Duodenal mucosa (tissue), 2 donors: ENCODE measurements at regions not wholly inside any gene's neighbourhood (a gene's known extent, or its start where the extent isn't known, plus 50 kb on each side); places are given as distances from the start of the nearest gene placed in this dataset.
"Not testable (repeated sequence)": the region's sequence is repeated elsewhere in the genome, so short reads cannot be mapped to it uniquely, and the experiment has no call there.

ENCODE experiments used
- H3K27ac ChIP-seq: one replicate; pipeline ENCODE4 v1.7.0; 2013; ENCODE audit warnings: low read depth, low read length
- H3K27me3 ChIP-seq, 2 donors: one replicate each; pipeline ENCODE4 v1.7.0; 2013; ENCODE audit warnings: low read length in 2 of 2, control low read depth in 1 of 2; ENCODE audit not compliant: insufficient read depth in 2 of 2, control insufficient read depth in 1 of 2
- H3K36me3 ChIP-seq, 2 donors: one replicate each; pipeline ENCODE4 v1.7.0; 2013; ENCODE audit warnings: low read length in 2 of 2, control low read depth in 1 of 2; ENCODE audit not compliant: insufficient read depth in 2 of 2, control insufficient read depth in 1 of 2
- H3K4me1 ChIP-seq, 2 donors: one replicate each; pipeline ENCODE4 v1.7.0; 2013; ENCODE audit warnings: low read length in 2 of 2, control low read depth in 1 of 2; ENCODE audit not compliant: insufficient read depth in 2 of 2, control insufficient read depth in 1 of 2
- H3K4me3 ChIP-seq, 2 donors: one replicate each; pipeline ENCODE4 v1.7.0; 2013; ENCODE audit warnings: low read length in 2 of 2, low read depth in 1 of 2
- H3K9ac ChIP-seq, 2 donors: one replicate each; pipeline ENCODE4 v1.7.0; 2013; ENCODE audit warnings: low read length in 2 of 2, low read depth in 1 of 2
- H3K9me3 ChIP-seq, 2 donors: one replicate each; pipeline ENCODE4 v1.7.0; 2013; ENCODE audit warnings: low read length in 2 of 2, control low read depth in 1 of 2; ENCODE audit not compliant: control insufficient read depth in 1 of 2

DNA sequence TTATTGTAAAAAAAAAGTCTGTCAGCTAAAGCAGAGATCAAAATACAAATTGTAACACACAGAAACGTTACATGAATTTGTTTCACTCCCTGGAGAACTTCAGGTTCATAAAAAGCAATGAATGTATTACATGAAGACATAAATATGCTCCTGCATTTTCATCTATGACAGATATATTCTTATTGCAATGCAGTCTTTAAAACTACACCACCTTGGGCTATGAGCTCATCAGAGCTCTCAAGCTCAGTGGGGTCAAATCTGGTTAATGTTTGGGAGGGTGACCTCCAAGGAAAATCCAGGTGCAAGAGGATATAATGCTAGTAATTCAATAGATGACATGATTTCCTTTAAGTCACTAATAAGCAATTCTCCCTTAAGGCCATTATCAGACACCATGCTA is 606.8 kb downstream of the EPHA3 start:
- H3K9me3 ChIP-seq, result no peaks in the 10 kb centered on the region
- H3K9ac ChIP-seq, result no peak overlapping the region
- no peak overlapping the region for H3K27ac ChIP-seq
- no peaks in the 10 kb centered on the region for H3K36me3 ChIP-seq
- no peak overlapping the region for H3K4me3 ChIP-seq
- H3K27me3 ChIP-seq, result no peaks in the 10 kb centered on the region
- H3K4me1 ChIP-seq, result peaks cover 0 to 6% of the 10 kb centered on the region in 2 donors

DNA sequence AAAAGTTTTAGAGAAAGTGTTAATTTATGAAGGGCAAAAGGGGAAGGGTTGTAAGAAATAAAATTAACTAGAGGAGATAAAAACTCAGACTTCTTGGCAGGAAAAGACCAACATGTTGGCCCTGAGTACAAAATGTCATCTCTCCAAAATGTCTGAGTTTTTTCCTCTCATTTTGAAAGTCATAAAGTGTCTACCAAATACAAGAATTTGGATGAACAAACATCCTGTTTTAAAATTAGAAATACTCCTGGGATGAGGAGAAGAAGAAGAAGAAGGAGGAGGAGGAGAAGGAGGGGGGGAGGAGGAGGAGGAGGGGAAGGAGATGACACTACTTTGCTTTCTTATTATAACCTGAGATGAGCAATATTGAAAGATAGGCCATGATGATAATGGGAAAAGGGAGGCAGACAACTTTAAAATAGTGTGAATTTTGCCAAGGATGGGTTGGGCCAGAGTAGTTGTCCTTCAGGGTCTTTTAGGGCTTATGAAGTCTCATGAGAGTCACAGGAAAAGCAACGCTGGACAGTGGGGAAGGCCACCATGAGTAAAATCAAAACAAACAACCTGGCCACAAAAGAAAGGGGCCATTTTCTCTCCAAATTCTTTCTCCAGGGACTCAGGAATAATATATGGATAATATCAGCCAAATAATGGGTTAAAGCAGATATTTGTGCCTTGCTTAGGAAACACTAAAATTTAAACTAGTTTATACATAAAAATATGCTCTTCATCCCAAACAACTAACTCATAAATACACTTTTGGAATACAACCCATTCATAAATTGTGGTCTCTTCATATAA is 632.9 kb downstream of the EPHA3 start:
- Histone ChIP-seq H3K27ac (no peak overlapping the region), H3K9ac (no peak overlapping the region), H3K4me1 (no peaks in the 10 kb centered on the region), H3K9me3 (no peaks in the 10 kb centered on the region), H3K4me3 (no peak overlapping the region), H3K36me3 (no peaks in the 10 kb centered on the region), H3K27me3 (no peaks in the 10 kb centered on the region)

DNA sequence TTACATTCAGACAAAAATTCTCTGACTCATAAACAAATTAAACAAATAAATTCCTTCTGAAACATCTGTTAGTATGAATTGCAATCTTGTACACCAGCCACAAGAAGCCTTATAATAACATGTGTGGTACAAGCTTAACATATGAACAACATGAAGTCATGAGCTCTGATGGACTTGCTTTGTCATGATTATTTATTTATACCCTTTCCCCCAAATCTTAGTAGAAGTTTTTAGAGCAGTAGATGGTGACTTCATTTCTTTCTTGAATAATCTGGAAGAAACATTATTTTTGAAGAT is 633.4 kb downstream of the EPHA3 start:
- H3K36me3 ChIP-seq, result no peaks in the 10 kb centered on the region
- H3K27ac ChIP-seq, result no peak overlapping the region
- H3K27me3 ChIP-seq, result no peaks in the 10 kb centered on the region
- no peak overlapping the region for H3K4me3 ChIP-seq
- no peaks in the 10 kb centered on the region for H3K4me1 ChIP-seq
- H3K9me3 ChIP-seq, result no peaks in the 10 kb centered on the region
- H3K9ac ChIP-seq, result no peak overlapping the region

DNA sequence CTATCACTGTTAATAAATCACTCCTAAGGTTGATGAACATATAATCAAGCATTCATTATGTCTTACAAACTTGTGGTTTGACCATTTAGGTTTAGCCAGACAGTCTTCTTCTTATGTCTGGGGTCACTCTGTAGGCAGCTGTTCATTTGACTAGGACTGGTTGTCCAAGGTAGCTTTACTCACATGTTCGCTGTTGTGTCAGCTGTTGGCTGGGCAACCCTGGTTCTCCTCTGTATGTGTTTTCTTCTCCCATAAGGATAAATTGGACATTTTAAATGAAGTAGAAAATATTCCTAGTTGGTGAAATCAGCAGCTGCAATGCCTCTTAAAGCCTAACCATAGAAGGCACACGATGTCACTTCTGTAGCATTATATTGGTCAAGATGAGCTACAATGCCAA is 635.1 kb downstream of the EPHA3 start:
- Histone ChIP-seq H3K27ac (no peak overlapping the region), H3K9ac (no peak overlapping the region), H3K4me3 (no peak overlapping the region), H3K9me3 (no peaks in the 10 kb centered on the region), H3K4me1 (no peaks in the 10 kb centered on the region), H3K27me3 (no peaks in the 10 kb centered on the region), H3K36me3 (no peaks in the 10 kb centered on the region)

DNA sequence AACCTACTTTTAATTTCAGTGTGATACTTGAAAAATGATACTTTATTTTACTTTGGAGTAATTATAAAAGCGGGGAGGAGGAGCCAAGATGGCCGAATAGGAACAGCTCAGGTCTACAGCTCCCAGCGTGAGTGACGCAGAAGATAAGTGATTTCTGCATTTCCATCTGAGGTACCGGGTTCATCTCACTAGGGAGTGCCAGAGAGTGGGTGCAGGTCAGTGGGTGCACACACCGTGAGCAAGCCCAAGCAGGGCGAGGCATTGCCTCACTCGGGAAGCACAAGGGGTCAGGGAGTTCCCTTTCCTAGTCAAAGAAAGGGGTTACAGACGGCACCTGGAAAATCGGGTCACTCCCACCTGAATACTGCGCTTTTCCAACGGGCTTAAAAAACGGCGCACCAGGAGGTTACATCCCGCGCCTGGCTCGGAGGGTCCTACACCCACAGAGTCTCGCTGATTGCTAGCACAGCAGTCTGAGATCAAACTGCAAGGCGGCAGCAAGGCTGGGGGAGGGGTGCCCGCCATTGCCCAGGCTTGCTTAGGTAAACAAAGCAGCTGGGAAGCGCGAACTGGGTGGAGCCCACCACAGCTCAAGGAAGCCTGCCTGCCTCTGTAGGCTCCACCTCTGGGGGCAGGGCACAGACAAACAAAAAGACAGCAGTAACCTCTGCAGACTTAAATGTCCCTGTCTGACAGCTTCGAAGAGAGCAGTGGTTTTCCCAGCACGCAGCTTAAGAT is 640.3 kb downstream of the EPHA3 start:
- H3K4me1 ChIP-seq, H3K36me3 ChIP-seq, H3K9me3 ChIP-seq, H3K9ac ChIP-seq, H3K4me3 ChIP-seq, H3K27me3 ChIP-seq, H3K27ac ChIP-seq: not testable (repeated sequence)

DNA sequence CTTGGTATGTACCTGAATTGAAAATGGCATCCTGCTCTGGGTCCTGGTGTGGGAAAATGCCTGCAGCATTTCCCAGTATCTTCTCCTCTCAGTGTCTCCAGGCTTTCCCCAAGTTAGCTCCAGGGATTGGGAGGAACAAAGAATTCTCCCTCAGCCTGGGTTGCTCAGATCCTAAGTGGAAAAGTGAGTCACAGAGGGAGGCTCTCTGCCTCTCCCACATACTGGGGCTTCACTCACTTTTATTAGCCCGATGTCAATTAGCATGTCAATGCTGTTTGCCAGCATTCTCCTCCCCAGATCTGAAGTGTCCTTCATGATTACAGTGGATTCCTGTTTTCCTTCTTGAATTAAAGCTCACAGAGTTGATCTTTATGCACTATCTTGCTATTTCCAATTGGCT is 655.0 kb downstream of the EPHA3 start:
- H3K9me3 ChIP-seq, result peaks cover 0 to 8% of the 10 kb centered on the region in 2 donors
- no peak overlapping the region for H3K9ac ChIP-seq
- H3K36me3 ChIP-seq, result no peaks in the 10 kb centered on the region
- no peaks in the 10 kb centered on the region for H3K4me1 ChIP-seq
- no peak overlapping the region for H3K4me3 ChIP-seq
- no peak overlapping the region for H3K27ac ChIP-seq
- H3K27me3 ChIP-seq, result no peaks in the 10 kb centered on the region

DNA sequence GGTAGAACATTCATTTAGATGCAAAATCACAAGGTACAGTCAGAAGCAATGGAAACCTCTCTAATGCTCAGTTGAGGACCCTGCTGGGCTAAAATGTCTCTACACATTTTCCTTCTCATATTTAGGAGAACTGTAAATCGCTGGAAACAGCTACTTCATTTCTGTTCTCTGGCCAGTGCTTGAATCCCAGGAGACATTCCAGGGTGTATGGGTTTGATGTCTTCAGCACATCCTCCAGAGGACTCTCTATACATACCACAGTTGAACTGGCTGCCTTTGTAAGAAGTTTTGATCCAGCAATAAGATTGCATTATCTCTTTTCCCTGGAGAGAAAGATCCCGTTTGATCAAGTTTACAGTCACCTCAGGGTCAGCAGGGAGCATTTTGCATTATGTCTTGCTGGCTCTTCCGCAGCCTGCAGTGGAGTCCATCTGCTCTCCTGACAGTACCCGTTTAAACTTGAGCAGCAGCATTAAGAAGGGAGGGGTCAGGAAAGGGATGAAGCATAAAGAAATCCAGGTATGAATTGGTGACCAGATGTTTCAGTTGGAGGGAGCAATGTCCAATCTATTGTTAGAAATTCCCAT is 676.0 kb downstream of the EPHA3 start:
- H3K27ac ChIP-seq, result no peak overlapping the region
- H3K4me1 ChIP-seq, result no peaks in the 10 kb centered on the region
- H3K36me3 ChIP-seq, result no peaks in the 10 kb centered on the region
- no peaks in the 10 kb centered on the region for H3K9me3 ChIP-seq
- H3K9ac ChIP-seq, result no peak overlapping the region
- H3K27me3 ChIP-seq, result no peaks in the 10 kb centered on the region
- H3K4me3 ChIP-seq, result no peak overlapping the region

DNA sequence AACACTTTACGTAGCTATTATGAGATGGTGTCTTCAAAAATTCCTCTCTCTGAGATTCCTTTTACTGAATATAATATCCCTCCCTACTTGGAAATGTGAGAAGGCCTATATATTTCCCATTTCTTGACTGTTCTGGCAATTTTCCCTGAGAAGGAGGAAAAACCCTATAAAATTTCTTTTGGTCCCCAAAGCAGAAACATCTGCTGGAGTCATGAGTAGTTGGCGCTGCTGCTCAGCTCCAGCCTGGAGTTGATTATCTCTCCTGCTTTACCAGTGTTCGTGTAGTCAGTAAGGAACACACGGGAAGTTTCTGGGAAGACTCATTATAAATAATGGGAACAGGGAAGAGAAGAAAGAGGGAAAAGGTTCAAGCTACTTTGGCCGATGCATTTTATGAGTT is 680.1 kb downstream of the EPHA3 start:
- no peaks in the 10 kb centered on the region for H3K36me3 ChIP-seq
- H3K27ac ChIP-seq, result no peak overlapping the region
- H3K9ac ChIP-seq, result no peak overlapping the region
- no peaks in the 10 kb centered on the region for H3K4me1 ChIP-seq
- H3K9me3 ChIP-seq, result no peaks in the 10 kb centered on the region
- no peaks in the 10 kb centered on the region for H3K27me3 ChIP-seq
- H3K4me3 ChIP-seq, result no peak overlapping the region

DNA sequence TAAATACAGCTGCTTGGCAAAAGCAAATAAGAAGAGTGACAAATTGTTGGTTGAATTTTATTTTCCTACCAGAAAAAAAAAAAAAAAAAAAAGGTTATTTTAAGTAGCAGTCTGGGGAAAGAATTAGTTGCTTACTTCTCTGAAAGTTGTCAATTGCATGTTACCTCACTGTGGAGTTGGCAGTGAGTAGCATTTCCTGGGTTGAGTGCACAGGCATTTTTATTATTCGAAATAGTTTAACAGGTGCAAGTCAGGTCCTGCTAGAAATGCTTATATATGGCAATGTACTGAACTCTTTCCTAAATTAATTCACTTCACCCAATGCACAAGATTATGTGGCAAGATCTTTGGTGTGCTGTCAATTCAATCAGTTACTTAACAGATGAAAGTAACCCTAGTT is 680.6 kb downstream of the EPHA3 start:
- no peaks in the 10 kb centered on the region for H3K36me3 ChIP-seq
- H3K27ac ChIP-seq, result no peak overlapping the region
- H3K9ac ChIP-seq, result no peak overlapping the region
- H3K27me3 ChIP-seq, result no peaks in the 10 kb centered on the region
- no peaks in the 10 kb centered on the region for H3K9me3 ChIP-seq
- H3K4me1 ChIP-seq, result no peaks in the 10 kb centered on the region
- no peak overlapping the region for H3K4me3 ChIP-seq

DNA sequence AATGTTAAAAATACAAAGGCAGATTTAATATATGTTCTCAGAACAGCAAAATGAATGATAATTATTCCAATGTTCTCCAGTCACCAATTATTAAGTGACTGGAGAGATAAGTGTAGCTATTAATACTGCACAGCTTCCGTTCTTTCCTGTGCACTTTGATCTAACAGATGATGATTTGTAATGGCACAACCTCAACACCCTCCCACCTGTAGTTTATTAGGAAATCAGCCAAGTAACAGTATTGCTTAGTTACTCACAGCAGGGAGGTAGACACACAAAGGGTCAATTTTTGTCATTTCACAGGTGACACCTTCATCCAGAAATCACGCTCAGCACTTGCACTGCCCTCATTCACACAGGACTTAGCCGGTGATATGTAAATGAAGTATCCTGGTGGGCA is 688.1 kb downstream of the EPHA3 start:
- Histone ChIP-seq H3K4me1 (peaks cover 5 to 18% of the 10 kb centered on the region in 2 donors), H3K9ac (no peak overlapping the region), H3K9me3 (no peaks in the 10 kb centered on the region), H3K27me3 (no peaks in the 10 kb centered on the region), H3K36me3 (no peaks in the 10 kb centered on the region), H3K4me3 (peak overlapping the region in 1 of 2 donors; percentile 11), H3K27ac (no peak overlapping the region)
